ENCODE measurements at regions not wholly inside any gene's neighbourhood (a gene's known extent, or its start where the extent isn't known, plus 50 kb on each side); places are given as distances from the start of the nearest gene placed in this dataset.
"Not testable (repeated sequence)": the region's sequence is repeated elsewhere in the genome, so short reads cannot be mapped to it uniquely, and the experiment has no call there.

- no peak for DNase-seq
Measured at GRCh38 chrX:121876305-121876704, 828.9 kb downstream of the GLUD2 start.

GRCh38 chrX:121877337-121877736 is 829.9 kb downstream of the GLUD2 start:
- DNase-seq = not testable (repeated sequence)

GRCh38 chrX:121886557-121886956 is 839.1 kb downstream of the GLUD2 start:
- no peak for DNase-seq

- DNase-seq = no peak
Measured at GRCh38 chrX:121894756-121895155, 847.3 kb downstream of the GLUD2 start.

GRCh38 chrX:121902463-121902862 is 855.1 kb downstream of the GLUD2 start:
- DNase-seq = no peak

GRCh38 chrX:121903961-121904360 is 856.6 kb downstream of the GLUD2 start:
- no peak for DNase-seq

GRCh38 chrX:121921258-121921657 is 873.8 kb downstream of the GLUD2 start:
- DNase-seq = no peak

- DNase-seq = no peak
Measured at GRCh38 chrX:121931567-121931966, 884.2 kb downstream of the GLUD2 start.

- no peak for DNase-seq
Measured at GRCh38 chrX:121932688-121933087, 885.3 kb downstream of the GLUD2 start.

GRCh38 chrX:121949041-121949760 is 901.8 kb downstream of the GLUD2 start:
- no peak for DNase-seq

- no peak for DNase-seq
Measured at GRCh38 chrX:121958886-121959285, 911.5 kb downstream of the GLUD2 start.

- no peak for DNase-seq
Measured at GRCh38 chrX:121975671-121976070, 928.3 kb downstream of the GLUD2 start.

- no peak for DNase-seq
Measured at GRCh38 chrX:121987163-121987562, 939.8 kb downstream of the GLUD2 start.

- DNase-seq = no peak
Measured at GRCh38 chrX:121987835-121988234, 940.4 kb downstream of the GLUD2 start.

- no peak for DNase-seq
Measured at GRCh38 chrX:122004127-122004526, 956.7 kb downstream of the GLUD2 start.

- DNase-seq = no peak
Measured at GRCh38 chrX:122026665-122027064, 979.3 kb downstream of the GLUD2 start.

GRCh38 chrX:122046226-122046625 is 998.8 kb downstream of the GLUD2 start:
- no peak for DNase-seq

- no peak for DNase-seq
Measured at GRCh38 chrX:122046815-122047214, 999.4 kb downstream of the GLUD2 start.

- DNase-seq = no peak
Measured at GRCh38 chrX:122047261-122047660, 999.9 kb downstream of the GLUD2 start.

- DNase-seq = no peak
Measured at GRCh38 chrX:122055460-122055859, 1008.0 kb downstream of the GLUD2 start.

GRCh38 chrX:122055979-122056715 is 1008.7 kb downstream of the GLUD2 start:
- no peak for DNase-seq

GRCh38 chrX:122076241-122076640 is 1028.8 kb downstream of the GLUD2 start:
- DNase-seq = no peak

GRCh38 chrX:122078079-122078478 is 1030.7 kb downstream of the GLUD2 start:
- no peak for DNase-seq

GRCh38 chrX:122087341-122087740 is 1039.9 kb downstream of the GLUD2 start:
- no peak for DNase-seq

- DNase-seq = no peak
Measured at GRCh38 chrX:122091571-122091970, 1044.2 kb downstream of the GLUD2 start.
